OCI-LY3 (cell line): ENCODE measurements at regions not wholly inside any gene's neighbourhood (a gene's known extent, or its start where the extent isn't known, plus 50 kb on each side); places are given as distances from the start of the nearest gene placed in this dataset.

Experiments
- H2AFZ ChIP-seq: fragments of 200-600, 300-600 bp; shearing (Covaris generic); 2 replicates; pipeline ENCODE4 v1.6.0; 2014; ENCODE audit warnings: antibody characterized with exemption, low read depth, low read length
- H3K27ac ChIP-seq: fragments of 200-600, 300-600 bp; sonication (generic); 2 replicates; pipeline ENCODE4 v1.5.1; 2014; ENCODE audit warnings: mild to moderate bottlenecking, low read length, moderate library complexity, mixed read lengths
- H3K27me3 ChIP-seq: fragments of 200-600, 300-600 bp; sonication (generic); 2 replicates; pipeline ENCODE4 v1.6.1; 2014; ENCODE audit warnings: low read depth, low read length, mixed read lengths
- H3K36me3 ChIP-seq: fragments of 200-600, 300-600 bp; sonication (generic); replicated peaks from 2 replicates; pipeline ENCODE3; 2014; ENCODE audit warnings: low read depth, low read length, mixed read lengths
- H3K4me1 ChIP-seq: fragments of 300-600, 200-600 bp; sonication (generic); 2 replicates; pipeline ENCODE4 v1.6.1; 2014; ENCODE audit warnings: low read length, mixed read lengths
- H3K4me2 ChIP-seq: fragments of 200-600, 300-600 bp; sonication (generic); 2 replicates; pipeline ENCODE4 v1.6.1; 2014; ENCODE audit warnings: low read length, mixed read lengths
- H3K4me3 ChIP-seq: fragments of 300-600, 200-600 bp; sonication (generic); 2 replicates; pipeline ENCODE4 v1.5.1; 2014; ENCODE audit warnings: antibody characterized with exemption, mild to moderate bottlenecking, low read length, moderate library complexity
- H3K79me2 ChIP-seq: fragments of 300-600, 200-600 bp; shearing (Covaris generic); 2 replicates; pipeline ENCODE4 v1.6.1; 2014; ENCODE audit warnings: mild to moderate bottlenecking, low read length, mixed read lengths
- H3K9ac ChIP-seq: fragments of 300-600, 200-600 bp; shearing (Covaris generic); 2 replicates; pipeline ENCODE4 v1.6.0; 2014; ENCODE audit warnings: mild to moderate bottlenecking, low read length, moderate library complexity
- H3K9me3 ChIP-seq: fragments of 200-600, 300-600 bp; shearing (Covaris generic); 2 replicates; pipeline ENCODE4 v1.6.1; 2014; ENCODE audit warnings: low read length, mixed read lengths; ENCODE audit not compliant: insufficient read depth
- H4K20me1 ChIP-seq: fragments of 200-600, 300-600 bp; sonication (generic); 2 replicates; pipeline ENCODE4 v1.6.1; 2016; ENCODE audit warnings: low read length, mixed read lengths; ENCODE audit not compliant: insufficient read depth
- CTCF ChIP-seq: fragments of 200-600, 300-600 bp; sonication (generic); IDR thresholded peaks from 2 replicates; pipeline ENCODE4 v1.5.1; 2014; ENCODE audit warnings: antibody characterized with exemption, low read length, low read depth
- EZH2phosphoT487 ChIP-seq: fragments of 200-600 bp; shearing (Covaris generic); IDR thresholded peaks from 2 replicates; pipeline ENCODE4 v1.6.1; 2018; ENCODE audit warnings: antibody characterized with exemption, mixed run types, low read depth

DNA sequence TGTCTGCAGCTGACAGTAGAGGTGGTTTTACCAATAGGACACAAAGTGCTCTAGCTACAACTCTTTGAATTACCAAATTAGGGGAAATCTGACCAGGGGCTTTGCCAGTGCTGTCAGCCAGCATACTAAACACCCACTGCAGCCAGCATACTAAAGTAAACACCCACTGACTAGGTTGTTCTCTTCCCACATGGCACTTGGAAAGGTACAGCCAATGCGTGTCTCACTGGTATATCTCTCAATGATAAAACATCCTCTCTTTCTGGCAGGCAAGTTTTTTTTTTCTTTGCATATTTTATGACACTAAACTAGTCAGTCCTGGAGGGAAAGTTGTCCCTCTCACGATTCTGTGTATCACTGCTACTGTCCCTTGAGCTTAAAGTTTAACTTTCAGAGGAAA is 216.1 kb downstream of the TLE1 start:
- Histone ChIP-seq H4K20me1 (no peaks in the 10 kb centered on the region), H3K27ac (no peak overlapping the region), H3K4me2 (no peak overlapping the region), H3K9me3 (no peaks in the 10 kb centered on the region), H3K4me1 (no peaks in the 10 kb centered on the region), H3K27me3 (no peaks in the 10 kb centered on the region), H3K79me2 (no peaks in the 10 kb centered on the region), H3K4me3 (no peak overlapping the region), H3K9ac (no peak overlapping the region), H2AFZ (no peak overlapping the region), H3K36me3 (no peaks in the 10 kb centered on the region)
- no peak for TF ChIP-seq EZH2phosphoT487
- no peak for TF ChIP-seq CTCF

DNA sequence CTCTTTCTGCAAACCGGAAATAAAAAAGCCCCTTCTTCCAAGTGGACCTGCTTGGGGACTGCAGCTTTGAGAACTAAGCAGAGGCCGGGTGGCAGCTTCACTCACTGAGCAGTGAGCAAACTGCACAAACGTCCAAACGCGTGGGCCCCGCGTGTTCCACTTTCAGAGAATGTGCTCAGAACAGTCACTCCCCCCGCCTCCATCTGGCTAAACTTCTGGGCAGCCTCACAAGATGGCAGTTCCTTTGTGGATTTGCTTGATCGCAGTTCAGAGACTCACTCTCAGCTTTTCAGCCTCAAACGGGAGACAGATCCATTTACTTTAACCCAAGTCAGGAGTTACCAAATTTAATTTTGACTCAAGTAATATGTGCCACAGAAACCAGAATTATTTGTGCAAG is 216.6 kb downstream of the TLE1 start:
- no peaks in the 10 kb centered on the region for H3K36me3 ChIP-seq
- no peaks in the 10 kb centered on the region for H3K9me3 ChIP-seq
- H3K4me1 ChIP-seq, result no peaks in the 10 kb centered on the region
- TF ChIP-seq EZH2phosphoT487 (no peak), CTCF (no peak)
- no peak overlapping the region for H3K27ac ChIP-seq
- no peak overlapping the region for H3K4me3 ChIP-seq
- H3K27me3 ChIP-seq, result no peaks in the 10 kb centered on the region
- no peaks in the 10 kb centered on the region for H4K20me1 ChIP-seq
- H3K9ac ChIP-seq, result no peak overlapping the region
- H3K4me2 ChIP-seq, result no peak overlapping the region
- no peak overlapping the region for H2AFZ ChIP-seq
- H3K79me2 ChIP-seq, result no peaks in the 10 kb centered on the region

- H3K4me2 ChIP-seq, result no peak overlapping the region
- H3K36me3 ChIP-seq, result no peaks in the 10 kb centered on the region
- H3K79me2 ChIP-seq, result no peaks in the 10 kb centered on the region
- H3K9ac ChIP-seq, result no peak overlapping the region
- H2AFZ ChIP-seq, result no peak overlapping the region
- no peaks in the 10 kb centered on the region for H3K4me1 ChIP-seq
- TF ChIP-seq EZH2phosphoT487 (no peak), CTCF (no peak)
- H4K20me1 ChIP-seq, result no peaks in the 10 kb centered on the region
- no peaks in the 10 kb centered on the region for H3K27me3 ChIP-seq
- no peaks in the 10 kb centered on the region for H3K9me3 ChIP-seq
- H3K27ac ChIP-seq, result no peak overlapping the region
- H3K4me3 ChIP-seq, result no peak overlapping the region
Measured at GRCh38 chr9:81470864-81471263, 218.5 kb downstream of the TLE1 start.

- Histone ChIP-seq H3K4me2 (no peak overlapping the region), H4K20me1 (no peaks in the 10 kb centered on the region), H3K4me3 (no peak overlapping the region), H3K9ac (no peak overlapping the region), H2AFZ (no peak overlapping the region), H3K27me3 (no peaks in the 10 kb centered on the region), H3K4me1 (no peaks in the 10 kb centered on the region), H3K36me3 (no peaks in the 10 kb centered on the region), H3K9me3 (no peaks in the 10 kb centered on the region), H3K79me2 (no peaks in the 10 kb centered on the region), H3K27ac (no peak overlapping the region)
- TF ChIP-seq CTCF (no peak), EZH2phosphoT487 (no peak)
Measured at GRCh38 chr9:81468084-81468595, 221.2 kb downstream of the TLE1 start.
